HUES48 (cell line): ENCODE measurements at regions not wholly inside any gene's neighbourhood (a gene's known extent, or its start where the extent isn't known, plus 50 kb on each side); places are given as distances from the start of the nearest gene placed in this dataset.
"Not testable (repeated sequence)": the region's sequence is repeated elsewhere in the genome, so short reads cannot be mapped to it uniquely, and the experiment has no call there.

ENCODE experiments used
- H3K27ac ChIP-seq: one replicate; pipeline ENCODE4 v1.7.0; 2013; ENCODE audit warnings: low read depth, low read length, inconsistent platforms
- H3K27me3 ChIP-seq: 2 replicates; pipeline ENCODE4 v1.6.1; 2013; ENCODE audit warnings: mild to moderate bottlenecking, low read length; ENCODE audit not compliant: control insufficient read depth, insufficient read depth
- H3K36me3 ChIP-seq: 2 replicates; pipeline ENCODE4 v1.6.1; 2013; ENCODE audit warnings: low read length; ENCODE audit not compliant: control insufficient read depth, insufficient read depth
- H3K4me1 ChIP-seq: 2 replicates; pipeline ENCODE4 v1.6.1; 2013; ENCODE audit warnings: mild to moderate bottlenecking, low read length; ENCODE audit not compliant: control insufficient read depth, insufficient read depth
- H3K4me3 ChIP-seq: 2 replicates; pipeline ENCODE4 v1.5.1; 2013; ENCODE audit warnings: mild to moderate bottlenecking, low read depth, low read length
- H3K9ac ChIP-seq: 2 replicates; pipeline ENCODE4 v1.6.1; 2013; ENCODE audit warnings: mild to moderate bottlenecking, low read depth, low read length, moderate library complexity
- H3K9me3 ChIP-seq: 2 replicates; pipeline ENCODE4 v1.6.1; 2013; ENCODE audit warnings: low read length; ENCODE audit not compliant: control insufficient read depth, insufficient read depth

DNA sequence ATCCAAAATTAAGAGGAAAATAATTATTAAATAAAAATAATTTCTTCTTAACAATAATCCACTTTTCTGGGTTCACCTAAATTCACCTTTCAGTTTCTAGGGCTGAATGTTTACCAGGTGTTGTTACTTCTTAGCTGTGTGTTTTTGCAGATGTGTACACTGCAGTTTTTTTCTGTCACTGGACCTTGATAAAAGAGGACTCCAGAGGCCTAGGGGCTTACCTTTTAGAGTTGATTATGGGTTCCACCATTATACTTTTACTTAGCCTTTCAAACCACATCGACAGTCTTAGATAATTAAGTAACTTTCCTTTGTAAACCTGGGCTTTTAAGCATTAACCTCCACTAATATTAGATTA lies 766.5 kb downstream of the BCKDHB start:
- Histone ChIP-seq H3K27ac (no peak overlapping the region), H3K4me1 (no peaks in the 10 kb centered on the region), H3K4me3 (no peak overlapping the region), H3K9ac (no peak overlapping the region), H3K36me3 (no peaks in the 10 kb centered on the region), H3K27me3 (no peaks in the 10 kb centered on the region), H3K9me3 (no peaks in the 10 kb centered on the region)

DNA sequence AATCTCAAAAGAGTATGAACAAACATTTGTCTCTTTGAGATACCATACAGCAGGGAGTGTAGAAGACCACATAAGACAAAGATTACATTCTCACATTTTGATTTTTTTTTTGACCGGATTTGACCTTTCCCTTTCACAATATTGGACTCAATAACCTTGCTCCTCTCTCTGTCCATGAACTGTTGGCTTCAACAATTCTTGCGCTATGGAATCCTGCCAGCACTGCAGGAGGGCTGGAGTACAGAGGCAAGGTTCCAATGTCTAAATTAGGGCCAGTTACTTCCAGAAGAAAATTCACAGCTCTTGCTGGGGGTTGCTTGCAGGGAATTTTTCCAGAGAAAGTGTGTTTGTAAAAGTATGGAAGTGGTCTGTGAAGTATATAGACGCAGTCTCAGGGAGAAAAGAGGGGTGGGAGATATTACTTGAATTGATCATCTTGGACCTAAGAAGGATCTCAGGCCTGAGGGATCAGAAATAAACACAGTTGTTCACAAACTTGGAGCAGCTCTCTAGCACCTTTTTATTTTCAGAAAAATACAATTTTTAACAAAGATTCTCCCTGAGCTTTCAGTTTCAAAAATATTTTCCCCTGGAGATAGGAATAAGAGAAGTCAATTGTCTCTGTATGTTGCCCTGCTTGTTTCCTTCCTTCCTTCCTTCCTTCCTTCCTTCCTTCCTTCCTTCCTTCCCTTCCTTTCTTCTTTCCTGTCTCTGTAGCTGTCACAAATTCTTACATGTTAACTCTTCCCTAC lies 765.9 kb downstream of the BCKDHB start:
- H3K9ac ChIP-seq, result no peak overlapping the region
- H3K27me3 ChIP-seq, result no peaks in the 10 kb centered on the region
- no peaks in the 10 kb centered on the region for H3K36me3 ChIP-seq
- H3K27ac ChIP-seq, result no peak overlapping the region
- no peaks in the 10 kb centered on the region for H3K4me1 ChIP-seq
- H3K9me3 ChIP-seq, result no peaks in the 10 kb centered on the region
- no peak overlapping the region for H3K4me3 ChIP-seq

DNA sequence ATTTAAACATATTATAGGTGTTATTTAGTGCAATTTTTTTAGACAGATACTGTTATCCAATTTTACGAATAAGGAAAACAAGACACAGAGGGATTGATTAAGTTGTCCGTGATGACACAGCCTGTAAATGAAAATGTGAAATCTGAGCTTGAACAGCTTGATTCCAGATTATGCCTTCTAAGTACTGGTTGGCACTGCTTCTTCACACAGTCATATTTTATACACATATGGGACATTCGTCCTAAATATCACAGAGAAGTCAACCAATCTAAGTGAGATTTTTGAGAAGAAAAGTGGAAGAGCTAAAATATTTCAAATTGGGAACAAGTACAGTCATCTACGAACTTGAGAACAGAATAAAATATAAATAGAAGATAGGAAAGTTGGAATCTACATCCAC lies 756.3 kb downstream of the BCKDHB start:
- Histone ChIP-seq H3K36me3 (no peaks in the 10 kb centered on the region), H3K27ac (no peak overlapping the region), H3K4me3 (no peak overlapping the region), H3K4me1 (no peaks in the 10 kb centered on the region), H3K27me3 (no peaks in the 10 kb centered on the region), H3K9me3 (no peaks in the 10 kb centered on the region), H3K9ac (no peak overlapping the region)

DNA sequence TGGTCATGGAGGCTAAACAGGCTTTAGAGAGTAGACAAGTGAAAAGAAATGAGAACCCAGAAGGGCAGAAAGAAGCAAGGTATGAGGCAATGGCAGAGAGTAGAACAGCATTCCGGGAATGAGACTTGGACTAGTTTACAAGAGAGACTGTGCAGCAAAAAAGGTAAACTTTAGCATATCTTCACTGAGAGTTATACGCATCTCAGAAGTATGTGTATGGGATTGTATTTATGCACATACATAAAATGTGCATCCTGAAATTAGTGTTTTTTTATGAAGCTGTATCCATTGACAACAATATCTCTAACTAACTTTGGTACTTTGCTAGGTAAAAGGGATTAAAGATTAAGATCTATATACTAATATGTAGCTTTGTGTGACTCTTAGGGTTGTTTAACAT lies 753.6 kb downstream of the BCKDHB start:
- Histone ChIP-seq H3K9me3 (no peaks in the 10 kb centered on the region), H3K9ac (no peak overlapping the region), H3K36me3 (no peaks in the 10 kb centered on the region), H3K4me1 (no peaks in the 10 kb centered on the region), H3K27ac (no peak overlapping the region), H3K4me3 (no peak overlapping the region), H3K27me3 (no peaks in the 10 kb centered on the region)

DNA sequence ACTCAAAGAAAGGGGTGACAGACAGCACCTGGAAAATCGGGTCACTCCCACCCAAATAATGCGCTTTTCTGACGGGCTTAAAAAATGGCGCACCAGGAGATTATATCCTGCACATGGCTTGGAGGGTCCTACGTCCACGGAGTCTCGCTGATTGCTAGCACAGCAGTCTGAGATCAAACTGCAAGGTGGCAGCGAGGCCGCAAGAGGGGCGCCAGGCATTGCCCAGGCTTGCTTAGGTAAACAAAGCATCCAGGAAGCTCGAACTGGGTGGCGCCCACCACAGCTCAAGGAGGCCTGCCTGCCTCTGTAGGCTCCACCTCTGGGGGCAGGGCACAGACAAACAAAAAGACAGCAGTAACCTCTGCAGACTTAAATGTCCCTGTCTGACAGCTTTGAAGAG lies 741.5 kb downstream of the BCKDHB start:
- H3K4me1 ChIP-seq, H3K27me3 ChIP-seq, H3K9ac ChIP-seq, H3K9me3 ChIP-seq, H3K36me3 ChIP-seq, H3K27ac ChIP-seq, H3K4me3 ChIP-seq: not testable (repeated sequence)

DNA sequence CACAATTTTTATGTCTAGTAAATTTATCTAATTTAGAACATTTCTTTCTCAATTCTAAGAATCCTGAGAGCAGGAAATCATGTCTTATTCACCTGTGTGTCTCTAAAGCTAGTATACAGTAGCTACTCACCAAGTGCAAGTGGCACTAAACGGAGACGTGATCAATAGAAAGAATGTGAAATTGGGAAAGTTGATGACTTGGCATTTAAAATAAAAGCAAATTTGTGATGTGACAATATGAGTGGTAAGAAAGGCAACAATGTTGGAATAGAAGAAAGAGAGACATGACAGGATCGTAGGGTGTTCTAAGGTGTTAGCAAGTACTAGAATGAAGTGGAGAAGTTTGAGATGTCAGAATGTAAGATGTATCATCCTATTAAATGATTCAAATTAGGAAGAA lies 725.9 kb downstream of the BCKDHB start:
- Histone ChIP-seq H3K9me3 (no peaks in the 10 kb centered on the region), H3K4me1 (no peaks in the 10 kb centered on the region), H3K27me3 (no peaks in the 10 kb centered on the region), H3K27ac (no peak overlapping the region), H3K9ac (no peak overlapping the region), H3K36me3 (no peaks in the 10 kb centered on the region), H3K4me3 (no peak overlapping the region)

DNA sequence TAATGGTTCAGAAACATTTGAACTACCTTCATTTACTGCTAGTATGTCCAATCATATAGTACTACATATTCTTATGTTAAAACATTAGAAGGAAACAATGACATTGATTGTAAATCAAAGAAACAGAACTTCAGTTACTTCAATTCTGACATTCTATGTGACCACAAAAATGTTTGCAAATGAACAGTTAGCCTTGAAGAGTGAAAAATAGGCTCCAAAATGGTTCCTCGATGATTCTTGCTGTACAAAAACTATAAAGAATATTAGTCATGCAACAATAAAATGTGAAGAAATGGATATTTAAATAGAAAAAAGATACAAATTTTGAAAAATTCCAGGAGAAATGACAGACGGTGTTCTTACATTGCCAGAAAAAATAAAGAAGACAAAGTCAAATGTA lies 686.9 kb downstream of the BCKDHB start:
- no peak overlapping the region for H3K9ac ChIP-seq

DNA sequence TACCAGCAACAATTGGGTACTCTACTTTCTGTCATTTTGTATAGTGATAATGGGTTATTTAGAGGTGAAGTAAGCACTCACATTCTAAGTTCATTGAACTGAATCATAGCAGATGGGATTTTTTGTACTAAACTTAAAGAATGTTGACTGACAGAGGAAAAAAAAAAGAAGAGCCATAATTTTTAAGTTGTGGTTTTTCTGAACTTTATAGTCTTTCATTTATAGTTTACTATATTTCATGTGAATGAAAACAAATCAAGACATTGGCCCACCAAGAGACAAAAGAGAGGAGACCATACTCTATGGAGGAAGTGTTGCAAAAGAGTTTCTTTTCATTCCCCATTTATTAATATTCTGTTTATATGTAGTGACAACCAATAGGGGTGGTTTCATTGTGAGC lies 685.7 kb downstream of the BCKDHB start:
- Histone ChIP-seq H3K9me3 (no peaks in the 10 kb centered on the region), H3K4me3 (no peak overlapping the region), H3K36me3 (no peaks in the 10 kb centered on the region), H3K27me3 (no peaks in the 10 kb centered on the region), H3K9ac (no peak overlapping the region), H3K27ac (no peak overlapping the region), H3K4me1 (no peaks in the 10 kb centered on the region)

More for the DNA sequence above, 686.9 kb downstream of the BCKDHB start:
- H3K27me3 ChIP-seq, result no peaks in the 10 kb centered on the region
- no peaks in the 10 kb centered on the region for H3K4me1 ChIP-seq
- H3K36me3 ChIP-seq, result no peaks in the 10 kb centered on the region
- no peak overlapping the region for H3K4me3 ChIP-seq
- H3K27ac ChIP-seq, result no peak overlapping the region
- no peaks in the 10 kb centered on the region for H3K9me3 ChIP-seq

DNA sequence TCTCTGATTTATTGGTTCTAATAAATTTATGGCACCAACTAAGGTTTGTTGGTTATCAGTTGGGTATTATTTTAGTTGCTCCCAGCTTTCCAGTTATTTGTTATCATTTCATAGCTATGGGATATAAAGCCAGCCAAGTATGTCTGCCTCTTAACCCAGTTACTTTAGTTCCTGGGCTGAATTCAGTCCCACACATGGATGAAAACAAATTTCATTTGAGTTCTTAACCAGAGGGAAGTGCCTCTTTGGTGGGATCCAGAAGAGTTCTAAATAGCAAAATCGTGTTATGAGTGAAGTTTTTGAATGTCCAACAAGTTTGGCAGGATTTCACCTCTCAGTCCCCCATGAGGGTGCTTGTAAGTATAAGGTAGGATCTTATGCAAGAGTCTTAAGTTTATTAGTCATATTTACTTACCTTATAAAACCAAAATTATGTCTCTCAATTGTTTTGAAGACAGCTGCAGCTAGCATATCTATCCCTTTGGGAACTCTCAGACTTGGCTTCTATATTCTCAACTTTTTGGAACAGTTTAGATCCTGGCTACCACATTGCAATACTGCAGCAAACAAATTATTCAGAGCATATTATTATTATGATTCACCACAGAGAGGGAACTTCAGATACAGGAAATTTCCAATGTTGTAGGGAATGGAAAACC lies 683.6 kb downstream of the BCKDHB start:
- no peak overlapping the region for H3K27ac ChIP-seq
- H3K27me3 ChIP-seq, result no peaks in the 10 kb centered on the region

DNA sequence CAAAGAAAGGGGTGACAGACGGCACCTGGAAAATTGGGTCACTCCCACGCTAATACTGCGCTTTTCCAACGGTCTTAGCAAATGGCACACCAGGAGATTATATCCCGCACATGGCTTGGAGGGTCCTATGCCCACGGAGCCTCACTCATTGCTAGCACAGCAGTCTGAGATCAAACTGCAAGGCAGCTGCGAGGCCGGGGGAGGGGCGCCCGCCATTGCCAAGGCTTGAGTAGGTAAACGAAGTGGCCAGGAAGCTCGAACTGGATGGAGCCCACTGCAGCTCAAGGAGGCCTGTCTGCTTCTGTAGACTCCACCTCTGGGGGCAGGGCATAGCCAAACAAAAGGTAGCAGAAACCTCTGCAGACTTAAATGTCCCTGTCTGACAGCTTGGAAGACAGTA lies 676.8 kb downstream of the BCKDHB start:
- H3K4me1 ChIP-seq, H3K27me3 ChIP-seq, H3K36me3 ChIP-seq, H3K4me3 ChIP-seq, H3K9ac ChIP-seq, H3K27ac ChIP-seq: not testable (repeated sequence)
- peaks cover 13% of the 10 kb centered on the region for H3K9me3 ChIP-seq

More for the DNA sequence above, 683.6 kb downstream of the BCKDHB start:
- H3K4me1 ChIP-seq, result no peaks in the 10 kb centered on the region
- no peak overlapping the region for H3K4me3 ChIP-seq
- H3K36me3 ChIP-seq, result no peaks in the 10 kb centered on the region
- H3K9ac ChIP-seq, result no peak overlapping the region
- no peaks in the 10 kb centered on the region for H3K9me3 ChIP-seq

DNA sequence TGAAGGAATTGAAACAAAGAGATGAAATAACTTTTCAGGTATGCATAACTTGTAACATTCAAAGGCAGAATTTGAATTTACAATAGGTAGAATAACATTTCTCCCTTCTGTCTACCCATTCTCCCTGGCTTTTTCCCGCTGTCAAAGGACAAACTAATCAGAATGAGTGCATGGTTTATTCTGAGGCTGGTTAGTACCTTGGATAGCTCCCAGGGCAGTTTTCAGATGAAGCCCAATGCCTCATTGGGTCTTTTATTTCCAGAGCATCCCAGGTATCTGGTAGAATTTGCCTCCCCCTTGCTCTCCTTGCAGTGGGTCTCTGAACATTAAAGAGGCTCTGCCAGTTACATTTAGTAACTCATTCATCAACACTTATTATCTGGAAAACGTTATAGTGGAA lies 665.5 kb downstream of the BCKDHB start:
- Histone ChIP-seq H3K9ac (no peak overlapping the region), H3K27ac (no peak overlapping the region), H3K4me3 (no peak overlapping the region), H3K4me1 (0 out of 2 replicates have a peak, but pooled peaks cover 2% of the 10 kb centered on the region), H3K27me3 (no peaks in the 10 kb centered on the region), H3K9me3 (no peaks in the 10 kb centered on the region), H3K36me3 (no peaks in the 10 kb centered on the region)
